ENCODE measurements at regions not wholly inside any gene's neighbourhood (a gene's known extent, or its start where the extent isn't known, plus 50 kb on each side); places are given as distances from the start of the nearest gene placed in this dataset.

- no peak for TF ChIP-seq EZH2 (IDR thresholded peaks at IDR 0.05; ENCODE audit: low read depth, unreplicated experiment)
- TF ChIP-seq, protein P1, sequence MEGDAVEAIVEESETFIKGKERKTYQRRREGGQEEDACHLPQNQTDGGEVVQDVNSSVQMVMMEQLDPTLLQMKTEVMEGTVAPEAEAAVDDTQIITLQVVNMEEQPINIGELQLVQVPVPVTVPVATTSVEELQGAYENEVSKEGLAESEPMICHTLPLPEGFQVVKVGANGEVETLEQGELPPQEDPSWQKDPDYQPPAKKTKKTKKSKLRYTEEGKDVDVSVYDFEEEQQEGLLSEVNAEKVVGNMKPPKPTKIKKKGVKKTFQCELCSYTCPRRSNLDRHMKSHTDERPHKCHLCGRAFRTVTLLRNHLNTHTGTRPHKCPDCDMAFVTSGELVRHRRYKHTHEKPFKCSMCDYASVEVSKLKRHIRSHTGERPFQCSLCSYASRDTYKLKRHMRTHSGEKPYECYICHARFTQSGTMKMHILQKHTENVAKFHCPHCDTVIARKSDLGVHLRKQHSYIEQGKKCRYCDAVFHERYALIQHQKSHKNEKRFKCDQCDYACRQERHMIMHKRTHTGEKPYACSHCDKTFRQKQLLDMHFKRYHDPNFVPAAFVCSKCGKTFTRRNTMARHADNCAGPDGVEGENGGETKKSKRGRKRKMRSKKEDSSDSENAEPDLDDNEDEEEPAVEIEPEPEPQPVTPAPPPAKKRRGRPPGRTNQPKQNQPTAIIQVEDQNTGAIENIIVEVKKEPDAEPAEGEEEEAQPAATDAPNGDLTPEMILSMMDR (conservative IDR thresholded peaks at IDR 0.05; ENCODE audit: low read depth in 2 of 2): no peak
- no peak for TF ChIP-seq EZH2phosphoT487 (IDR thresholded peaks at IDR 0.05; ENCODE audit: unreplicated experiment)
- no peak for TF ChIP-seq POLR2AphosphoS5 (IDR thresholded peaks at IDR 0.05; ENCODE audit: low read depth)
- TF ChIP-seq REST (IDR thresholded peaks at IDR 0.05; ENCODE audit: unreplicated experiment): no peak
Measured at GRCh38 chr13:31922724-31923123, 108.8 kb upstream of the FRY start.

Measured in GM23338 (cell line).